Nephron (organoid): ENCODE measurements at regions not wholly inside any gene's neighbourhood (a gene's known extent, or its start where the extent isn't known, plus 50 kb on each side); places are given as distances from the start of the nearest gene placed in this dataset.

Experiments used
- H3K27ac Mint-ChIP-seq, 3 experiments: 2 replicates each; pipeline ENCODE4 v1.8.0; 2020; ENCODE audit warnings: mixed read lengths in 3 of 3, mild to moderate bottlenecking in 2 of 3, moderate library complexity in 1 of 3
- H3K27me3 Mint-ChIP-seq: 2 replicates; pipeline ENCODE4 v1.8.0; 2021; ENCODE audit warnings: low read depth, mild to moderate bottlenecking, moderate library complexity, mixed read lengths
- H3K36me3 Mint-ChIP-seq: 2 replicates; pipeline ENCODE4 v1.8.0; 2020; ENCODE audit warnings: low read depth, mixed read lengths
- H3K4me1 Mint-ChIP-seq: 2 replicates; pipeline ENCODE4 v1.8.0; 2020; ENCODE audit warnings: mixed read lengths
- H3K4me3 Mint-ChIP-seq, 3 experiments: 2 replicates each; pipeline ENCODE4 v1.8.0; 2020; ENCODE audit warnings: mild to moderate bottlenecking in 3 of 3, mixed read lengths in 3 of 3, moderate library complexity in 2 of 3
- H3K9me3 Mint-ChIP-seq: 2 replicates; pipeline ENCODE4 v1.8.0; 2020; ENCODE audit warnings: mixed read lengths
- CTCF ChIP-seq, 3 experiments: fragments of 200-600 bp; sonication (generic); IDR thresholded peaks; one replicate each; pipeline ENCODE4 v1.5.0; 2021; ENCODE audit warnings: antibody characterized with exemption in 3 of 3; ENCODE audit not compliant: unreplicated experiment in 3 of 3

GRCh38 chr18:78138983-78139496 lies 840.6 kb upstream of the SALL3 start:
- Mint-ChIP-seq H3K4me1 (no peaks in the 10 kb centered on the region), H3K9me3 (no peaks in the 10 kb centered on the region), H3K27ac (no peak overlapping the region), H3K4me3 (no peak overlapping the region), H3K27me3 (peaks cover 13% of the 10 kb centered on the region), H3K36me3 (no peaks in the 10 kb centered on the region)
- no peak for TF ChIP-seq CTCF (IDR thresholded peaks at IDR 0.05; ENCODE audit: unreplicated experiment in 3 of 3)

GRCh38 chr18:78140294-78140693 lies 839.3 kb upstream of the SALL3 start:
- no peaks in the 10 kb centered on the region for H3K9me3 Mint-ChIP-seq
- H3K27me3 Mint-ChIP-seq, result peaks cover 16% of the 10 kb centered on the region
- no peaks in the 10 kb centered on the region for H3K36me3 Mint-ChIP-seq
- no peak overlapping the region for H3K27ac Mint-ChIP-seq
- H3K4me1 Mint-ChIP-seq, result no peaks in the 10 kb centered on the region
- H3K4me3 Mint-ChIP-seq, result no peak overlapping the region
- no peak for TF ChIP-seq CTCF (IDR thresholded peaks at IDR 0.05; ENCODE audit: unreplicated experiment in 3 of 3)

GRCh38 chr18:78144669-78145068 lies 834.9 kb upstream of the SALL3 start:
- no peak overlapping the region for H3K27ac Mint-ChIP-seq
- H3K36me3 Mint-ChIP-seq, result no peaks in the 10 kb centered on the region
- H3K4me1 Mint-ChIP-seq, result no peaks in the 10 kb centered on the region
- no peak overlapping the region for H3K4me3 Mint-ChIP-seq
- H3K27me3 Mint-ChIP-seq, result peaks cover 10% of the 10 kb centered on the region
- no peak for TF ChIP-seq CTCF (IDR thresholded peaks at IDR 0.05; ENCODE audit: unreplicated experiment in 3 of 3)
- H3K9me3 Mint-ChIP-seq, result peaks cover 4% of the 10 kb centered on the region

GRCh38 chr18:78145096-78145495 lies 834.5 kb upstream of the SALL3 start:
- H3K4me3 Mint-ChIP-seq, result no peak overlapping the region
- H3K36me3 Mint-ChIP-seq, result no peaks in the 10 kb centered on the region
- peaks cover 6% of the 10 kb centered on the region for H3K27me3 Mint-ChIP-seq
- no peak for TF ChIP-seq CTCF (IDR thresholded peaks at IDR 0.05; ENCODE audit: unreplicated experiment in 3 of 3)
- no peak overlapping the region for H3K27ac Mint-ChIP-seq
- H3K4me1 Mint-ChIP-seq, result no peaks in the 10 kb centered on the region
- H3K9me3 Mint-ChIP-seq, result peaks cover 4% of the 10 kb centered on the region

- no peaks in the 10 kb centered on the region for H3K4me1 Mint-ChIP-seq
Observed at GRCh38 chr18:78146136-78147085, 833.2 kb upstream of the SALL3 start.

More at GRCh38 chr18:78146136-78147085, 833.2 kb upstream of the SALL3 start:
- peaks cover 7% of the 10 kb centered on the region for H3K9me3 Mint-ChIP-seq
- H3K27me3 Mint-ChIP-seq, result peaks cover 3% of the 10 kb centered on the region
- no peak overlapping the region for H3K27ac Mint-ChIP-seq
- H3K4me3 Mint-ChIP-seq, result no peak overlapping the region
- H3K36me3 Mint-ChIP-seq, result no peaks in the 10 kb centered on the region
- TF ChIP-seq CTCF (IDR thresholded peaks at IDR 0.05; ENCODE audit: unreplicated experiment in 3 of 3), result no peak
